HG02970 (cell line): ENCODE measurements at regions not wholly inside any gene's neighbourhood (a gene's known extent, or its start where the extent isn't known, plus 50 kb on each side); places are given as distances from the start of the nearest gene placed in this dataset.

Experiments
- ATAC-seq: cut with Tn5 transposase; IDR thresholded peaks from one replicate; pipeline ENCODE4 v1.9.1; 2021; ENCODE audit warnings: mild to moderate bottlenecking, moderate library complexity, moderate number of reproducible peaks; ENCODE audit not compliant: unreplicated experiment, low FRiP score

DNA sequence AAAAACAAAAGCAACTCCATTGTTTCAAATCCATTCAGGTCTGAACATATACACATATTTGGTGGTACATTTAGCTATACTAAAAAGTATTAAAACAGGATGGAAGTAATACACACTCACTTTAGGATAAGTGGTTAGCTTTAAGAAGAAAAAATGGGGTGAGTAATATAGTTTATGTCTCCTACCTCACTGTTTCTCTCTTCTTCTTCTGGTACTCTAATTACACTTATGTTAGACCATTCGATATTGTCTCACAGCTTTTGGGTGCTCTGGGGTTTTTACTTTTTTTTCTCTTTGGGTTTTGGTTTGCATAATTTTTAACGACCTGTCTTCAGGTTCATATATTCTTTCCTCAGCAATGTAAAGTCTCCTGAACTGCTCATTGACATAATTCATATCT is 75.4 kb upstream of the AKAP13 start:
- ATAC-seq = no peak

DNA sequence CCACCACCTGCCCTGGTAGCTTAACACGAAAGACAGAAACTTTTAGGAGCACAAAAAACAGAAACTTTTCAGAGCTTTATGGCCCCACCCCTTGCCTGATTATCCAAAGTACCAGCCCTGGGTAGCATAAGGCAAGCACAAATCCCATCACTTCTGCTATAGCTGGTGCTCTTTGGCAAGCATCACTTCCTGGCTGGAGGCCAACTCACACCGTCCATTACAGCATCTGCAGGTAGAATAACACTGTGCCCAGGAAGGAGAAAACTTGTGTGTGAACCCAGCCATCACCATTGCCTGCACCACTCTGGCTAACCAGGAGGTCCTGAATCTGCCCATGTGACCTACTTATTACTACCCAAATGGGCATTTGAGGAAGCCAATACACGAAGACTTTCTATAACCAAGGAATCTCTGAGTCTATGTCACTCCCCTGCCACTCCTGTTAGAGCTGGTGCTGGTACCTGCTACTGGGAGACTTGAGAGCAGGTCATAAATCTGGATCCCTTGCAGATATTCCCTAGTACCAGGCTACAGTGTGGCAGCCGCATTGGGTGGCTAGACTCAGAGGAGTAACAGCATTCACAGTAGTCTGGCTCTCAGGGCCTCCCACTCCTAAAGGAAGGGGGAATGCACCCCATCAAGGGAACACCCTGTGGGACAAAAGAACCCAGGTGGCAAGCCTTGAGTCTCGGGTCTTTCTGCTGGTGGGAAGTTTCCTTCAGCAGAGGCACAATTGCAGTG is 73.3 kb upstream of the AKAP13 start:
- no peak for ATAC-seq

DNA sequence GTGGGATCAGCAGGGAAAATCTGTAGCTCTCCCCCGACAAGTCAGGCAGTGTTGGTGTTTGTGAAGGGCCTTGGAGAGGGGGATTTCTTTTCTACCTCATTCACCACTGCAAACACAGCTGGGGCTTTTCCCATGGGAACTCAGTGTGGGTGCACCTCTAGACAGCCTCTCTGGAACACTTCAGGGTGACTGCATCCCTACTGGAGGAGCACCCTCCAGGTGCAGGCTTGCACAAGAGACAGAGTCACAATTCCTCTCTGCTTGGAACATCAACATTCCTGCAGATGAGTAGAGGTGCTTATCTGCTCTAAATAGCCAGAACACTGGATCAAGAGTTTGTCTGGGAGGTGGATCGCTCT is 72.7 kb upstream of the AKAP13 start:
- ATAC-seq = no peak

DNA sequence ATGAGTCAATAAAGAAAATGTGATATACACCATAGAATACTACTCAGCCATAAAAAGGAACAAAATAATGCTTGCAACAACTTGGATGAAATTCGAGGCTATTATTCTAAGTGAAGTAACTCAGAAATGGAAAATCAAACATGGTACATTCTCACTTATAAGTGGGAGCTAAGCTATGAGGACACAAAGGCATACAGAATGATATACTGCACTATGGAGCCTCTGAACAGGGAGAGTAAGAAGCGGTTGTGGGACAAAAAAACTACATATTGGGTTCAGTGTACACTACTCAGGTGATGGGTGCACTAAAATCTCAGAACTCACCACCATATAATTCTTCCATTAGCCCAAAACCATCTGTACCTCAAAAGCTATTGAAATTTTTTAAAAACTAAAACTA is 68.8 kb upstream of the AKAP13 start:
- no peak for ATAC-seq

DNA sequence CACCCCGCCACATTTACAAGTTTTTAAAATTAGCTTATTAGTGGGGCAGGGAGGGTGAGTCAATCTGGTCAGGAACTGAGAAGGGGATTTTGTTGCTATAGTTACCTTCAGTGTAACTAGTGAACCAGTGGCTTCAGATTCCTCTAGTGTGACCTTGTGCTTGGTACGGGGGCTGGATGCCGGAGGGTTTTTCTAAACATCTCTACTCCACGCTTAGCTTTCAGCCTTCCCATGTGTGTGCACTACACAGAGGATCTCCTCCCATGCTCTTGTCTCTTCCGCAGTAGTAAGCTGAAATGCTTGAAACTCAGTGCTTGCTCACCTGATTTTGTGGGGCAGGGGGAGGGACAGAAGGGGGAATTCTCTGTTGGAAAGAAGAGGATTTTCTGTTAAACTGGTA is 67.9 kb upstream of the AKAP13 start:
- ATAC-seq = peak; percentile 76

DNA sequence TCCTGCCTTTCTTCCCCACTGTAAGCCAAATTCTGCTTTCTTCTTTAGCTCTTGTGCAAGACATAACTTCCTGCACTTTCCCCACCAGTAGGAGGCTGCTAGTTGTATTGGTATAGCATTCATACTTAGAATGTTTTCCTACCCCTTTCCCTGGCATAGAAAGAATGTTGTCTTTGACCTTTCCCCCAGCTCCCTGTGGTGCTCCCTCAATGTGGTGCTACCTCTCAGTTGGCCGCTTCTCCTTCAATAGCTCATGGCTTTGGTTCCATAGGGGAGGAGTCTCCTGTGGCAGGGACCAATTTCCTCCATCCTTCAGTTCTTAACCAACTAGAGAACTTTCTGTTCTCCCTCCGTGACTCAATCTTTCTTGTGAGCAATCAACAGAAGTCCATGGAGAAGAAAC is 67.5 kb upstream of the AKAP13 start:
- no peak for ATAC-seq

DNA sequence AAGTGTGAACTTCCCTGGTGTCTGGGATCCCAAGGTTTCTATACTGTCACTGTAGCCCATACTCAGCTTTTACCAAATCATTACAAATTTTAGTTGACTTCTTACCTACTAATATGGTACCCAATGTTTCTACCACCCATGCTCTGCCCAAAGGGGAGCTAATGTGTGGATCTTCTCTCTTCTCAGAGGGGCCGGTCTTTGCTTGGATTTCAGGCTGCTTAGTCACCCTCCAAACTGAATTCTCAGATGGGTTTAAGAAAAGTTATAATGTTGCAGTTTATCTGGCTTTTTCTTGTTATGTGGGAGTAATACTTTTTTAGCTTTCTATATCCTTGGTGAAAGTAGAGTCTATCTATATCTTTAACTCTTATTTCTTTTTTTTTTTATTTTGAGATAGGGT is 67.1 kb upstream of the AKAP13 start:
- ATAC-seq = no peak

DNA sequence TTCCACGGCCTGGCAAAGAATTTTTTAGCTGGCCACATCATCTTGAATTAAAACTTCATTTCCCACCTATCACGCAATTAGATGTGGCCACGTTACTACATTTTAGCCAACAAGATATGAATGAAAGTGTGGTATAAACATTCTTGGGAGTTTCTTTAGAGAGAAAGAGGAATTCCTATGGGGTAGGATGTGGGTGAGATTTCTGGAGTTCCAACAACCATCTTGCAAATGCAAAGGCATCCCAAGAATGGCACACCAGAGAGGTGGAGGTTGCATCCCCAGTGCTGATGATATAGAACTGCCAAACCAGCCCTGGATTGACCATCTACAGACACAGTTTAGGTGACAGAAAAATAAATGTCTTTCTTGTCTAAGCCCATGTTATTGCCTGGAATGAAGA is 66.3 kb upstream of the AKAP13 start:
- ATAC-seq = no peak

DNA sequence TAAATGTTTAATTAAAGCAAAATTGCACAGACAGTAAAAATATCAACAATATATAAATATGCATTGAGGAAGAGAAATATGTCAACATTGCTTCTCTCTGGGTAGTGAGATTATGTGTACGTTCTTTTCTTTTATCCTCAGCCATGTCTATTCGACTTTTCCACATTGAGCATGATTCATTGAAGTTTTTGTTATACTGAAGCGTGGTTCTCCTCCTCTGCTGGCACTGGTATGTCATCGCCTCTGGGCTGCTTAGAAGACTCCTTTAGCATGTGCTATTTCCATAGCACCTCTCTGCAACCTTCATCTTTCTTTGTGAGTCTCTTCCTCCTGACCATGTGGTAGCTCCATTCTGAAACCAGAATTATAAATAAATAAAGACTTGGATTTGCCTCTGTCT is 65.8 kb upstream of the AKAP13 start:
- no peak for ATAC-seq

DNA sequence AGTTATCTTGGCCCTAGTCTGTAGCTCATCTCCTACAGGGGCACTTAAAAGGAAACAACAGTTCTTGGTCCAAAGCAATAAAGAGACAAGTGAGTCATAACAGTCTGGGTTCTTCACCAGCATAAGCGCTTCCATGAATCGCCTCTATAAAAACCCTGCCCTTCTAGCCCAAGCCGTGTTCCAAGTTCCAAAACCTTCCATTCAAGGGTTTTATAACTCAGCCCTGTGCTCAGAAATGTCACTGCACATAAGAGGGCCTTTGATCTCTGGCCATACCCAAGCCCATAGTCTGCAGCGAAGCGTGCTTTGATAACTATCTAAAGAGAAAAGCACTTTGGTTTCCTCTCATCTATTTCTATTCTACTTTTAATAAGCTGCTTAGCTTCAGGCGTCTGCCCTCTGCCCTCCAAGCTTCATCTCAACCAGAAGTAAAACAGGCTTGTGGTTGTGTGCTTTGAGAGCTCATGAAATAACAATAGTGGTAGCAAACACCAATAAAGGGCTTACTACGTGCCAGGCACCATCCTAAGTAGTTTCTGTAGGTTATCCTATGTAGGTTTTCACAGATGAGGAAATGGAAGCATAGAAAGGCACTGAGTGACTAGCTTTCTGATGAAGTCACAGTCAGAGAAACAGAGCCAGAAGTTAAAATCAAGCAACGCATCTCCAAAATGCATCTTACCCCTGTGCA is 64.0 kb upstream of the AKAP13 start:
- no peak for ATAC-seq

DNA sequence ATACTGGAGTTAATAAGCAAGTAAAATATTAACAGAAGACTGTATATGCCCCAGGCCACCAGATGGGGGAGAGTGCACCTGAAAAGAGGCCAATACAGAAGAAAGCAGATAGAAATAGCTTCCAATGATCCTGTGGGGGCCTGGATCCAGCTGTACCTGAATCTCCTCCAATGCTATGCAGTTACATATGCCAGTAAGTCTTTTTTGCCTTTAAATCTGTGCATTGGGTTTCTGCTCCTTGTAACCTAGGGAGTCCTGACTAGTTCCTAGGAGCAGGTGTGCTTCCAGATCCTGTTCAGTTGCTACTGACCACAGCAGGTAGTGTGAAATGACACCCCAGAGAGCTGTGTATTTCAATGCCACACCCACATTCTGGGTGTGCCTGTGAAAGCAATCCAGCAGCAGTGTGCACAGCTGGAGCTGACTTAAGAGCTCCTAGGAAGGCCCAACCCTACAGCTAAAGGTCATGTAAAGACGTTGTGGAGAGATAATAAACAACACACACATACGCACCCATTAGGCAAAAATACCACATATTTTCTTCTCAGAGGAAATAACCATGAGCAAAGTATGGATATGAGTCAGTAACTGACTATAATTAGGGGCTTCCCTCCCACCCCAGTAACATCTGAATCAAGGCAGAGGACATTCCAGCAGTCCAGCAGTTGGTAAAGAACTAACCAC is 62.2 kb upstream of the AKAP13 start:
- ATAC-seq = peak; percentile 88

DNA sequence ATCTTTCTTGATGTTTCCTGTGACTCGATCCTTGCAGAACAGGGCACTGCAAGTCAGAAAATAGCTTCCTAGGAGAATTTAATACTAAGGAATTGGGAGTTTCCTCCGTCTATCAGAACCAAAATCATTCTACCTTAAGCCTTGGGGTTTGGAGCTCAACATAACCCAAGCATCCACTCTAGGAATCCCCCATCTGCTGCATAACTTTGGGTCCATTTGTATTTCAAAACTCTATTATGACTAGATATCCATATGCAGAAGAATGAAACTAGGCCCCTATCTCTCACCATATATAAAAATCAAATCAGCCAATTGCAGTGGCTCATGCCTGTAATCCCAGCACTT is 61.7 kb upstream of the AKAP13 start:
- peak; percentile 10 for ATAC-seq

DNA sequence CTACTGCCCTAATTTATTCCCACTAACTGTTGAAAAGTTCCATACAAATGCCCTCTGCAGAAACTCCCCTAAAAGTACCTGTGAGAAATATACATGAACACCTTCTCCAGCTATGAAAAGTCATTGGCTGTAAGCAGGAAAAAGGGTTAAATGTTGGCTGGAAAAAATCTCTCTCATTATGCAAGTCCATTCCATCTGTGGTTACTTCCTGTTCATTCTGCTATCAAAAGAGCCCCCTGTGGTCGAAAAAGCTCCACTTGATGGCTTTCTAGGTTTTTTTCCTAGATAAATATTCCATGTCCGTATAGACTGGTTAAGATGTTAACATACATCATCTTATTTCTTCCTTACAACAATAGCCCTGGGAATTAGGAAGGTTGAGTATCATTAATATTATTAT is 56.2 kb upstream of the AKAP13 start:
- no peak for ATAC-seq

DNA sequence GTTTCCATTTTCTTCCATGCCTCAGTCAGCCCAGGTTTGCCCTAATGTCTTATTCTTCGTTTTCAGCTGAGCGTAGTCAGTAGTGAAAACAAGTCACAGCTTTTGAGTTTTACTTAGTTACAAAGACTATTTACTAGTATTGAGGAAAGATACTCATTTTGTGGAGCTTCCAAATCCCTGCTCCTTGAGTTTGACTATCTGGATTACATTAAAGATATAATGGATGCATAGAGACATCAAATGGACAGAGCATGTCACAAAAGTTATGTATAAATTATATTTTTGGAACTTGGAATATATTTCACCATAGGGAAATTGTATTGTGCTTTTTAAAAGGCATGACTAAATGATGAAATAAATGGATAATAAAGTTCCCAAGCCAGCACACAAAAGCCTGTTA is 54.6 kb upstream of the AKAP13 start:
- ATAC-seq = no peak

DNA sequence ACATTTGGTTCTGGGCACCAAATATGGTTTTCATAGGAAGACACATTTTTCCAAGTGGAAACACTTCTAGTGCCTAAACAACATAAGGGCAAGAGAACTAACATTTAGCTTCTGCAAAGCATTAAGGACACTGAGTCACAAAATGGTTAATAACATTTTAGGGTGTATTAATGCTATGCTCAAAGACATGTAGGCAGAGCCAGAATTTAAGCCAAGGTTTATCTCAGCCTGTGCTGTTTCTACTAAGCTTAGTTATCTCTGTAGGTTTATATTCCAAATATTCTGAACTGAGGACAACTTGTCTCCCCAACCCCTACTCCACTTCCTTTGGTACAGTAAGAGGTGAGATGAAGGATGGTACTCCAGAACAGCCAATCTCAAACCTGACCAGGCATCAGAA is 54.1 kb upstream of the AKAP13 start:
- ATAC-seq = no peak

DNA sequence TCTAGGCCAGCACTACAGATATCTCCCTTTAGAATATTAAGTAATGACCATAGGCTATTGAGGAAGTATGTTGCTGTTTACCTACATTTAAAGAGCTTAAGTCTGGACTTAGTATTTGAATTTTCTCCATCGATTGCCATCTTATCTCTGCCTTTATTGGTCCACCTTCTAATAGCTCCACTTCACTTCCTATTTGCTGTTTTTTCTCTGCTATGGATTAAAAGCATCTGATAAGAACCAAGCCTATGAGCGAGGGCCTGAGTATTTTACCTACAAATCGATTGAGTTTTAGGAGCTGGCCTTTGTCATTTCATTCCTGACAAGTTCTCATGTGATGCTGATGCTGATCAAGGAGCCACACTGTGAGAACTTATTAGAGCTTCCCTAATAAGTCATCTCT is 52.6 kb upstream of the AKAP13 start:
- no peak for ATAC-seq

DNA sequence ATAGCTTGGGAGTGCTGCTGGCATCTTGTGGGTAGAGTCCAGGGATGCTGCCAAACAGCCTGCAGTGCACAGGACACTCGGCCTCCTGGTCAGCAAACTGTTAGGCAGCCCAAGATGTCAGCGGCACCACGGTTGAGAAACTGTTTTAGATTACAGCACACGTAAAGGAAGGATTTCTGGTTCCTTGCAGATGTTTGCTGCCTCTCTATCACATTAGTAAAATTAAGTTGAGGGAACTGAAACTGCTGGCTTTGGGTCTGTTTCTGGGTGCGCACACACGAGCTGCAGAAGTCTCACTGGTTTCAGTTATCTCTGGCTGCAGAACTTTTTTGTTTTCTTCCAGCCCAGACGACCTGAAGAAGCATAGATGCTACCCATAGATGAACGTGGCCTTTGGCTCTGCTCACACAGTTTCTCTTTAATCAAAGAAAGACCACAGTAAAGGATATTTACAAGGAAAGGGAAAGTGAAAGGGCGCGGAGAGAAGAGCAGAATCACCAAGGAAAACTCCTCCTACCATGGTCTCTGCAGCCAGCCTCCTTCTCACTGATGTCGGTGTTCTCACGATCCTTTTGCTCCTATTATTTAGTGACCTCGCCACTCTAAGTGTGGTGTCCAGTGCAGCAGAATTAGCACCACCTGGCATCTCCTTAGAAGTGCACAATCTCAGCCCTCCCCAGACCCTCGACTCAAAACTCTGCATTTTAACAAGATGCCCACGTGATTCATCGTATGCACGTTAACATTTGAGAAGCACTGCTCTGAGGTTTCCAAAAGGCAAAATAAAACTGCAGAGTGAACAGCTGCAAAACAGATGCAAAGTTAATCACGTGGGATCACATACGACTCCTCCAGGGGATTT is 50.6 kb upstream of the AKAP13 start:
- peak; percentile 56 for ATAC-seq
